B cell (primary cell): ENCODE measurements at regions not wholly inside any gene's neighbourhood (a gene's known extent, or its start where the extent isn't known, plus 50 kb on each side); places are given as distances from the start of the nearest gene placed in this dataset. TPM values are rescaled to one million over a fixed set of nuclear protein-coding genes. Genes with fewer than 3 reads are reported as not detected.

Experiments
- ATAC-seq: fragments of 200-7000 bp; cut with Tn5 transposase; one replicate; pipeline ENCODE4 v1.10.0; 2021; ENCODE audit warnings: low read depth, mild to moderate bottlenecking, moderate number of reproducible peaks, moderate library complexity
- CTCF ChIA-PET: fragments of 350-600 bp; sonication (Branson Sonifier 250); formaldehyde crosslinking; loops from one replicate; lab custom pipeline; 2021; ENCODE audit warnings: antibody characterized with exemption, inconsistent platforms; lab: Charles Lee
- POLR2A ChIA-PET: fragments of 350-600 bp; sonication (Branson Sonifier 250); formaldehyde crosslinking; loops from one replicate; lab custom pipeline; 2021; ENCODE audit warnings: antibody characterized with exemption; lab: Charles Lee
- DNase-seq: peaks from one replicate; pipeline ENCODE4 v3.0.0; 2013
- H2AFZ ChIP-seq: 2 replicates; pipeline ENCODE4 v1.6.1; 2012; ENCODE audit warnings: mild to moderate bottlenecking, low read depth, low read length; ENCODE audit not compliant: insufficient read depth, poor library complexity, severe bottlenecking
- H3K27ac ChIP-seq, 2 donors: 1 replicate in 1 of 2; 2 replicates in 1 of 2; pipeline ENCODE4 v1.5.1; 2012 to 2013; ENCODE audit warnings: low read length in 2 of 2, mild to moderate bottlenecking in 2 of 2, moderate library complexity in 1 of 2
- H3K27me3 ChIP-seq, 4 experiments: fragments of 200-600 bp in 1 of 4; sonication (generic) in 1 of 4; replicated peaks in 1 of 4; 1 replicate in 2 of 4; 2 replicates in 2 of 4; pipeline versions ENCODE4 v1.6.1 to v1.7.0; 2013 to 2016; ENCODE audit warnings: low read length in 3 of 4, mild to moderate bottlenecking in 2 of 4, mixed read lengths in 1 of 4, moderate library complexity in 1 of 4; ENCODE audit not compliant: insufficient read depth in 4 of 4, control insufficient read depth in 3 of 4; ENCODE audit errors: control extremely low read depth in 1 of 4
- H3K36me3 ChIP-seq, 2 experiments: replicated peaks in 1 of 2; 1 replicate in 1 of 2; 2 replicates in 1 of 2; pipeline versions ENCODE4 v1.6.1 to v1.7.1; 2013; ENCODE audit warnings: low read length in 1 of 2; ENCODE audit not compliant: insufficient read depth in 2 of 2, control insufficient read depth in 1 of 2; ENCODE audit errors: control extremely low read depth in 1 of 2, extremely low read depth in 1 of 2
- H3K4me1 ChIP-seq, 2 donors: fragments of 200-600 bp in 1 of 2; sonication (generic) in 1 of 2; 1 replicate in 1 of 2; 2 replicates in 1 of 2; pipeline versions ENCODE4 v1.5.1 to v1.6.1; 2013 to 2017; ENCODE audit warnings: low read length in 2 of 2; ENCODE audit not compliant: control insufficient read depth in 2 of 2, insufficient read depth in 2 of 2
- H3K4me2 ChIP-seq: replicated peaks from 2 replicates; pipeline ENCODE3; 2012; ENCODE audit warnings: mild to moderate bottlenecking, low read depth, low read length; ENCODE audit not compliant: poor library complexity, severe bottlenecking
- H3K4me3 ChIP-seq, 5 experiments: fragments of 200-600 bp in 1 of 5; sonication (generic) in 1 of 5; 1 replicate in 3 of 5; 2 replicates in 2 of 5; pipeline versions ENCODE4 v1.5.1 to v1.7.0; 2011 to 2016; ENCODE audit warnings: low read length in 4 of 5, mild to moderate bottlenecking in 4 of 5, low read depth in 2 of 5, control low read depth in 1 of 5, moderate library complexity in 1 of 5; ENCODE audit not compliant: insufficient read depth in 1 of 5; ENCODE audit errors: control extremely low read depth in 1 of 5, extremely low read depth in 1 of 5
- H3K79me2 ChIP-seq: fragments of 200-600 bp; sonication (generic); one replicate; pipeline ENCODE4 v1.6.0; 2016; ENCODE audit warnings: low read length; ENCODE audit not compliant: control insufficient read depth, insufficient read depth
- H3K9ac ChIP-seq: fragments of 200-600 bp; sonication (generic); 2 replicates; pipeline ENCODE4 v1.6.1; 2017; ENCODE audit warnings: mild to moderate bottlenecking, low read length, moderate library complexity
- H3K9me3 ChIP-seq, 3 donors: one replicate each; pipeline versions ENCODE4 v1.6.1 to v1.7.1; 2013; ENCODE audit warnings: low read length in 2 of 3; ENCODE audit not compliant: control insufficient read depth in 2 of 3, insufficient read depth in 1 of 3; ENCODE audit errors: control extremely low read depth in 1 of 3
- H4K20me1 ChIP-seq: 2 replicates; pipeline ENCODE4 v1.6.0; 2012; ENCODE audit warnings: mild to moderate bottlenecking, low read length; ENCODE audit not compliant: insufficient read depth, control insufficient read depth, poor library complexity, severe bottlenecking
- H3K27ac Mint-ChIP-seq: one replicate; pipeline ENCODE4 v1.8.0; 2021; ENCODE audit warnings: mixed read lengths
- H3K27me3 Mint-ChIP-seq: one replicate; pipeline ENCODE4 v1.8.0; 2021; ENCODE audit warnings: mixed read lengths
- H3K4me1 Mint-ChIP-seq: one replicate; pipeline ENCODE4 v1.8.0; 2021; ENCODE audit warnings: mixed read lengths
- H3K4me3 Mint-ChIP-seq: one replicate; pipeline ENCODE4 v1.8.0; 2021; ENCODE audit warnings: mixed read lengths
- H3K9me3 Mint-ChIP-seq: one replicate; pipeline ENCODE4 v1.8.0; 2022; ENCODE audit warnings: mixed read lengths; ENCODE audit not compliant: insufficient read depth
- CTCF ChIP-seq: fragments of 200-600 bp; IDR thresholded peaks from one replicate; pipeline ENCODE4 v1.8.0; 2022; ENCODE audit warnings: antibody characterized with exemption, mild to moderate bottlenecking
- EZH2 ChIP-seq: IDR thresholded peaks from 2 replicates; pipeline ENCODE4 v1.6.1; 2012; ENCODE audit warnings: borderline replicate concordance, low read depth, mild to moderate bottlenecking, moderate library complexity, low read length; ENCODE audit not compliant: insufficient read depth, poor library complexity, severe bottlenecking
- WGBS: methylation state at CpG from one replicate; pipeline ENCODE4 v1.1.5; 2013; ENCODE audit warnings: missing lambda C conversion rate; ENCODE audit not compliant: insufficient coverage; 5-methylcytosine and 5-hydroxymethylcytosine counted together
- intact Hi-C: fragments of 100-400 bp; cut with micrococcal nuclease; formaldehyde crosslinking; loops from one replicate; pipeline ENCODE4 v1.10.0; 2022
- small RNA-seq: library from RNA; depleted of rRNA; stranded (forward); fragments of <200 nt; gene quantifications from one replicate; pipeline ENCODE3, GENCODE V24; 2012; ENCODE audit warnings: low replicate concordance, low read depth; ENCODE audit not compliant: insufficient read length

DNA sequence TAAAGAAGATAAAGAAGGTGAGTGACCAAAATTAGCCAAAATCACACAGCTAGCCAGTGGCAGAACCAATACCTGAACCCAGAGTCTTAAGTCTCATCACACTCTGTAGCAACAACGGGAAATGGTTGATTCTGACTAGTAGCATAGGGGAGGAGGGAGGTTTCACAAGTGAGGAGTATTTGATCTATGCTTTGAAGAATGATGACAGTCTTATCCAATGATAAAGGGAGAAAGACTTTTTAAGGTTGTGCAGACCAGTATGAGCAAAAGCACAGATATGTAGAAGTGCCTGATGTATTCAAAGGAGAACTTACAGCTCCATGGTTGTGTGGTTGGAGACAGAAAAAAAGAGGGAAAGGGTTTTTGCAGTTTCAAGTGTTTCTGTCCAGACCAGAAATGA is 50.7 kb upstream of the LINC00305 start:
- Mint-ChIP-seq H3K4me3 (no peak overlapping the region), H3K4me1 (no peaks in the 10 kb centered on the region), H3K9me3 (no peaks in the 10 kb centered on the region), H3K27me3 (peaks cover 3% of the 10 kb centered on the region), H3K27ac (no peak overlapping the region)
- Histone ChIP-seq H3K79me2 (no peaks in the 10 kb centered on the region), H3K9me3 (no peaks in the 10 kb centered on the region), H3K4me2 (no peak overlapping the region), H3K27me3 (no peaks in the 10 kb centered on the region), H3K27ac (no peak overlapping the region), H3K4me3 (no peak overlapping the region), H3K36me3 (no peaks in the 10 kb centered on the region), H3K4me1 (no peaks in the 10 kb centered on the region), H4K20me1 (no peaks in the 10 kb centered on the region), H3K9ac (no peak overlapping the region), H2AFZ (no peak overlapping the region)
- WGBS, result 86% methylated on average over 1 of the region's 1 CpG
- no peak for TF ChIP-seq CTCF
- no peak for TF ChIP-seq EZH2
- ATAC-seq (no peak), DNase-seq (no peak)
- POLR2A ChIA-PET, result no interaction called here
- intact Hi-C loops, result no loop called here
- CTCF ChIA-PET, result no interaction called here

Small RNA genes lying in the stretch of these regions (small RNA-seq; reads per million reads assigned to genes)
- gene AC027506.1, result not detected
